ENCODE measurements at regions not wholly inside any gene's neighbourhood (a gene's known extent, or its start where the extent isn't known, plus 50 kb on each side); places are given as distances from the start of the nearest gene placed in this dataset.

DNA sequence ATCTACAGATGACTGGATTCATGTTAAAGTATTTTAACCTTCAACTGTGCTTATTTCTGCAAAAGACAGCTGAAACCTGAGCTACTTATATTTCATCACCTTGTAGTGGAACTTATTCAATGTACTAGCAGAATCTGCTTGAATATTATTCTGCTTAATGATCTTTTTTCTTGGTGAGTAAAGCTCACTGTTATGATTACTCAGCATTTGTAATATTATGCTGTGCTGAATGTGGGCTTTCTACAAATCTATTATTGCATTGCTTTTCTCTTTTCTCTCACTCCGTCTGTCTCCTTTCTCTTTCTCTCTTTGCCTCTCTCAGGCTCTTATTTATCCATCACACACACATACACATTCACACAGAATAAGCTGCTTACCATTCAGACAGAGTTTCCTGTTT is 98.7 kb upstream of the TMEM196 start:
- TF ChIP-seq, protein P1, sequence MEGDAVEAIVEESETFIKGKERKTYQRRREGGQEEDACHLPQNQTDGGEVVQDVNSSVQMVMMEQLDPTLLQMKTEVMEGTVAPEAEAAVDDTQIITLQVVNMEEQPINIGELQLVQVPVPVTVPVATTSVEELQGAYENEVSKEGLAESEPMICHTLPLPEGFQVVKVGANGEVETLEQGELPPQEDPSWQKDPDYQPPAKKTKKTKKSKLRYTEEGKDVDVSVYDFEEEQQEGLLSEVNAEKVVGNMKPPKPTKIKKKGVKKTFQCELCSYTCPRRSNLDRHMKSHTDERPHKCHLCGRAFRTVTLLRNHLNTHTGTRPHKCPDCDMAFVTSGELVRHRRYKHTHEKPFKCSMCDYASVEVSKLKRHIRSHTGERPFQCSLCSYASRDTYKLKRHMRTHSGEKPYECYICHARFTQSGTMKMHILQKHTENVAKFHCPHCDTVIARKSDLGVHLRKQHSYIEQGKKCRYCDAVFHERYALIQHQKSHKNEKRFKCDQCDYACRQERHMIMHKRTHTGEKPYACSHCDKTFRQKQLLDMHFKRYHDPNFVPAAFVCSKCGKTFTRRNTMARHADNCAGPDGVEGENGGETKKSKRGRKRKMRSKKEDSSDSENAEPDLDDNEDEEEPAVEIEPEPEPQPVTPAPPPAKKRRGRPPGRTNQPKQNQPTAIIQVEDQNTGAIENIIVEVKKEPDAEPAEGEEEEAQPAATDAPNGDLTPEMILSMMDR (IDR thresholded peaks at IDR 0.05): no peak
- TF ChIP-seq POLR2A (IDR thresholded peaks at IDR 0.05): no peak
- no peak for TF ChIP-seq POLR2AphosphoS5 (IDR thresholded peaks at IDR 0.05)
- Histone ChIP-seq H3K27ac (no peak overlapping the region), H3K36me3 (no peaks in the 10 kb centered on the region), H3K27me3 (no peaks in the 10 kb centered on the region), H3K9me3 (no peaks in the 10 kb centered on the region), H3K4me3 (no peak overlapping the region), H3K4me1 (no peaks in the 10 kb centered on the region)
- DNase-seq (ENCODE audit: low spot score in 2 of 2): no peak
- intact Hi-C loops (cut with DNase I; ENCODE audit: low total_unique reads): no loop called here

DNA sequence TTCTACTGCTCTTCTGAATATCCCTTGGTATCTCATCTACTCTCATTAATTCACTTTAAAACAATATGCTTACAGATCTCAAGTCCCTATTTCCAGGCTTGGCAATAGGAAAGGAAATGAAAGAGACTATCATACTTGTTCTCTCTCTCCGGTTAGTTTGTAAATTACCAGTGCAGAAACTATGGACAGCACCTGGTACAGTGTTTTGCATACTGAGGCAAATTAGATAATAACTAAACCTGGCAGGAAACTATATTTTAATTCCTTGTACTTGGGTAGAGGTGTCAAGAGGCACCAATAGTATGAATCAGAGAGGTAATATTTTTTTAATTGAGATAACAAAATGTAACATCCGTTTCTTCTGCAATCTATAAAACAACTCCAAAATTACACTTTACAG is 97.7 kb upstream of the TMEM196 start:
- no peak for TF ChIP-seq POLR2AphosphoS5 (IDR thresholded peaks at IDR 0.05)
- no peak for TF ChIP-seq POLR2A (IDR thresholded peaks at IDR 0.05)
- TF ChIP-seq, protein P1 (IDR thresholded peaks at IDR 0.05): no peak
- H3K4me1 ChIP-seq: no peaks in the 10 kb centered on the region
- no peaks in the 10 kb centered on the region for H3K9me3 ChIP-seq
- H3K4me3 ChIP-seq: no peak overlapping the region
- no peak for DNase-seq (ENCODE audit: low spot score in 2 of 2)
- H3K27ac ChIP-seq: no peak overlapping the region
- H3K36me3 ChIP-seq: no peaks in the 10 kb centered on the region
- intact Hi-C loops (cut with DNase I; ENCODE audit: low total_unique reads): no loop called here
- H3K27me3 ChIP-seq: no peaks in the 10 kb centered on the region

DNA sequence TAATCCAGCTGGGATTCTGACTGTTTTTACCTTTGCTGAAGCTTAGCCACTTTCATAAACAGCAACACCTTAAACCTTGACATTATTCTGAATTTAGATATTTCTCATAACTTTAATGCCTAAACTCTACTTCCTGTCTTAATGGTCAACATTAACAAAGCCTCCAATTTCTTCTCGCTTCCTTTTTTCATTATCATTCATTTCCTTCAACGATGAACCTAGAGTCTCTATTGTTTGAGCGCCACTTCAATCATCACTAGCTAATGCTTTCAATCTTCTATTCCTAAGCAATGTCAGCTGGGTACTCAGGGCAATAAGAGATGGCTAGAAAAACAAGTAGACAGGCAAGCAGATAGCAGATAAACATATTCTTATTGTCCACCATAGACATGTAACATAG is 96.6 kb upstream of the TMEM196 start:
- no peak for DNase-seq (ENCODE audit: low spot score in 2 of 2)
- intact Hi-C loops (cut with DNase I; ENCODE audit: low total_unique reads): no loop called here
- Histone ChIP-seq H3K36me3 (no peaks in the 10 kb centered on the region), H3K27ac (no peak overlapping the region), H3K4me3 (no peak overlapping the region), H3K4me1 (no peaks in the 10 kb centered on the region), H3K27me3 (no peaks in the 10 kb centered on the region), H3K9me3 (no peaks in the 10 kb centered on the region)
- no peak for TF ChIP-seq POLR2A (IDR thresholded peaks at IDR 0.05)
- TF ChIP-seq, protein P1 (IDR thresholded peaks at IDR 0.05): no peak
- no peak for TF ChIP-seq POLR2AphosphoS5 (IDR thresholded peaks at IDR 0.05)

DNA sequence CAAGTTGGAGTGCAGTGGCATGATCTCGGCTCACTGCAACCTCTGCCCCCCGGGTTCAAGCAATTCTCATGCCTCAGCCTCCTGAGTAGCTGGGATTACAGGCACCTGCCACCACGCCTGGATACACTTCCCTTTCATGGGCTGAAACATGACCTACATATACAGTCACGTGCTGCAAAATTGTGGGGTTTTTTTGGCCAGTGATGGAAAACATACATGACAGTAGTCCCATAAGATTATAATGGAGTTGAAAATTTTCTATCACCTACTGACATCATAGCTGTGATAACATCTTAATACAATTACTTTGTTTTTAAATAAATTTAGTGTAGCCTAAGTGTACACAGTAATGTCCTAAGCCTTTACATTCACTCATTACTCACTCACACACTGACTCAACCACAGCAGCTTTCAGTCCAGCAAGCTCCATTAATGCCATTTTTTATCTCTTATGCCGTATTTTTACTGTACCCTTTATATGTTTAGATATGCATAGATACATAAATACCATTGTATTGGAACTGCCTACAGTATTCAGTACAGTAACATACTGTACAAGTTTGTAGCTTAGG is 79.9 kb upstream of the TMEM196 start:
- Histone ChIP-seq H3K4me1 (no peaks in the 10 kb centered on the region), H3K36me3 (no peaks in the 10 kb centered on the region), H3K9me3 (no peaks in the 10 kb centered on the region), H3K27me3 (no peaks in the 10 kb centered on the region), H3K4me3 (no peak overlapping the region), H3K27ac (no peak overlapping the region)
- DNase-seq (ENCODE audit: low spot score in 2 of 2): no peak
- intact Hi-C loops (cut with DNase I; ENCODE audit: low total_unique reads): no loop called here
- TF ChIP-seq, protein P1 (IDR thresholded peaks at IDR 0.05): no peak
- TF ChIP-seq POLR2AphosphoS5 (IDR thresholded peaks at IDR 0.05) (no peak), POLR2A (IDR thresholded peaks at IDR 0.05) (no peak)

DNA sequence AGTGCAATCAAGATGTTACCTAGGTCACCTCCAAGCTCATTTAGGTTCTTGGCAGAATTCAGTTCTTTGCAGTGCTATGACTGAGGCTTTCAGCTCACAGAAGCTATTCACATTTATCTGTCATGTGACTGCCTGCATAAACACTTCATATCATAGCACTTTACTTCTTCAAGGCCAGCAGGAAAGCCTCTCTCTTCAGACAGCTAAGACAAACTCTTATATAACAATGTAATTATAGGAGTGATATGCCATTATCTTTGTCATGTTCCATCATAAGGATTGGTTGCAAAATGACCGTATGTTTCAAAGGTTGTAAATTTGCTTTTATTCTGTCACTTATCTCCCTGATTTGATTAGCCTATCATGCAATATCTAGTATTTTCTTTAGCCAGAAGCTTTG is 78.8 kb upstream of the TMEM196 start:
- H3K36me3 ChIP-seq: no peaks in the 10 kb centered on the region
- H3K27me3 ChIP-seq: no peaks in the 10 kb centered on the region
- intact Hi-C loops (cut with DNase I; ENCODE audit: low total_unique reads): no loop called here
- no peaks in the 10 kb centered on the region for H3K9me3 ChIP-seq
- TF ChIP-seq, protein P1 (IDR thresholded peaks at IDR 0.05): no peak
- TF ChIP-seq POLR2A (IDR thresholded peaks at IDR 0.05) (no peak), POLR2AphosphoS5 (IDR thresholded peaks at IDR 0.05) (no peak)
- H3K4me1 ChIP-seq: no peaks in the 10 kb centered on the region
- no peak overlapping the region for H3K4me3 ChIP-seq
- H3K27ac ChIP-seq: no peak overlapping the region
- no peak for DNase-seq (ENCODE audit: low spot score in 2 of 2)
